ENCODE measurements at regions not wholly inside any gene's neighbourhood (a gene's known extent, or its start where the extent isn't known, plus 50 kb on each side); places are given as distances from the start of the nearest gene placed in this dataset.

GRCh38 chr10:131014271-131014670 is 297.2 kb downstream of the TCERG1L start:
- no peak for TF ChIP-seq EZH2 (IDR thresholded peaks at IDR 0.05; ENCODE audit: borderline replicate concordance, low read depth, low read length, poor library complexity, severe bottlenecking)
- TF ChIP-seq, protein P1, sequence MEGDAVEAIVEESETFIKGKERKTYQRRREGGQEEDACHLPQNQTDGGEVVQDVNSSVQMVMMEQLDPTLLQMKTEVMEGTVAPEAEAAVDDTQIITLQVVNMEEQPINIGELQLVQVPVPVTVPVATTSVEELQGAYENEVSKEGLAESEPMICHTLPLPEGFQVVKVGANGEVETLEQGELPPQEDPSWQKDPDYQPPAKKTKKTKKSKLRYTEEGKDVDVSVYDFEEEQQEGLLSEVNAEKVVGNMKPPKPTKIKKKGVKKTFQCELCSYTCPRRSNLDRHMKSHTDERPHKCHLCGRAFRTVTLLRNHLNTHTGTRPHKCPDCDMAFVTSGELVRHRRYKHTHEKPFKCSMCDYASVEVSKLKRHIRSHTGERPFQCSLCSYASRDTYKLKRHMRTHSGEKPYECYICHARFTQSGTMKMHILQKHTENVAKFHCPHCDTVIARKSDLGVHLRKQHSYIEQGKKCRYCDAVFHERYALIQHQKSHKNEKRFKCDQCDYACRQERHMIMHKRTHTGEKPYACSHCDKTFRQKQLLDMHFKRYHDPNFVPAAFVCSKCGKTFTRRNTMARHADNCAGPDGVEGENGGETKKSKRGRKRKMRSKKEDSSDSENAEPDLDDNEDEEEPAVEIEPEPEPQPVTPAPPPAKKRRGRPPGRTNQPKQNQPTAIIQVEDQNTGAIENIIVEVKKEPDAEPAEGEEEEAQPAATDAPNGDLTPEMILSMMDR (conservative IDR thresholded peaks at IDR 0.05; ENCODE audit: low read depth, low read length): no peak
- Histone ChIP-seq H3K27me3 (replicated peaks; ENCODE audit: insufficient read depth, low read depth, low read length, poor library complexity) (no peaks in the 10 kb centered on the region), H3K4me3 (ENCODE audit: low read depth, low read length, poor library complexity, severe bottlenecking) (no peak overlapping the region), H3K4me1 (ENCODE audit: insufficient read depth, low read length, poor library complexity, severe bottlenecking) (no peaks in the 10 kb centered on the region), H3K36me3 (ENCODE audit: insufficient read depth, low read length, poor library complexity, severe bottlenecking) (no peaks in the 10 kb centered on the region), H3K9me3 (ENCODE audit: low read depth, low read length, poor library complexity, severe bottlenecking) (no peaks in the 10 kb centered on the region), H3K27ac (ENCODE audit: low read depth, low read length, poor library complexity, severe bottlenecking) (no peak overlapping the region)
- no peak for DNase-seq (ENCODE audit: low spot score)
- POLR2A ChIA-PET (ENCODE audit: low non-redundant PET): no interaction called here
- BruUV-seq (replicated peaks): no TSS peak
- CTCF ChIA-PET: no interaction called here
- intact Hi-C loops (cut with micrococcal nuclease; ENCODE audit: unreplicated experiment): no loop called here

DNA sequence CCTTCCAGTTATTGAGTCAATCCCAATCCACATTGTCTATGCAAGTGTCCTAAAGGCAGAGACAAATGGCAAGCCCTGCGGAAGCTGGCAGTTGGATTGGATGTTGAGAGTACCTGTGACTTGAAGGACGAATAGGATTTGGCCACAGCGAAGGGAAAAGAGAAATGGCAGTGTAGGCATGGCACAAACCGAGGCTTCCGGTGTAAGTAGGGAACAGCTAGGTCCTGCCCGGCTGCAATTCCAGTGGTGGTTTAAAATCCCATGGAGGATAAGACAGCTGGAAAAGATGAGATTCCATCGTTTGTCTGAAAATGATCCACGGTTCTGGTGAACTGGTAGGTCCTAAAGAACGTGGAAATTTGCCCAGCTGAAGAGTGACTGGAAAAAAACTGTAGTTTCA is 296.2 kb downstream of the TCERG1L start:
- BruUV-seq (replicated peaks): no TSS peak
- no peak overlapping the region for H3K4me3 ChIP-seq (ENCODE audit: low read depth, low read length, poor library complexity, severe bottlenecking)
- H3K36me3 ChIP-seq (ENCODE audit: insufficient read depth, low read length, poor library complexity, severe bottlenecking): no peaks in the 10 kb centered on the region
- no peaks in the 10 kb centered on the region for H3K9me3 ChIP-seq (ENCODE audit: low read depth, low read length, poor library complexity, severe bottlenecking)
- ChIA-PET CTCF (no interaction called here), POLR2A (ENCODE audit: low non-redundant PET) (no interaction called here)
- H3K27ac ChIP-seq (ENCODE audit: low read depth, low read length, poor library complexity, severe bottlenecking): no peak overlapping the region
- H3K4me1 ChIP-seq (ENCODE audit: insufficient read depth, low read length, poor library complexity, severe bottlenecking): no peaks in the 10 kb centered on the region
- H3K27me3 ChIP-seq (replicated peaks; ENCODE audit: insufficient read depth, low read depth, low read length, poor library complexity): no peaks in the 10 kb centered on the region
- TF ChIP-seq, protein P1 (conservative IDR thresholded peaks at IDR 0.05; ENCODE audit: low read depth, low read length): no peak
- DNase-seq (ENCODE audit: low spot score): no peak
- intact Hi-C loops (cut with micrococcal nuclease; ENCODE audit: unreplicated experiment): no loop called here

DNA sequence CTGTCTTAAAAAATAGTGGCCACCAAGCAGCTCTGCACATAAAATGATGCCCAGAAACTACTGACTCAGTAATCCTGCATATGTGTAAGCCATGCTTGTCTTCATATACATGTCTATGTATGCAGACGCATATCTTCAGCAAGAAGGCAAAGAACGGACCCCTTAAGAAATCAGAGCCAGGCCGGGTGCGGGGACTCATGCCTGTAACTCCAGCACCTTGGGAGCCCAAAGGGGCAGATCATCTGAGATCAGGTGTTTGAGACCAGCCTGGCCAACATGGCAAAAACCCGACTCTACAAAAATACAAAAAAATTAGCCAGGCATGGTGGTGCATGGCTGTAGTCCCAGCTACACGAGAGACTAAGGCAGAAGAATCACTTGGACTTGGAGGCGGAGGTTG is 295.0 kb downstream of the TCERG1L start:
- Histone ChIP-seq H3K9me3 (ENCODE audit: low read depth, low read length, poor library complexity, severe bottlenecking) (no peaks in the 10 kb centered on the region), H3K27me3 (replicated peaks; ENCODE audit: insufficient read depth, low read depth, low read length, poor library complexity) (no peaks in the 10 kb centered on the region), H3K4me1 (ENCODE audit: insufficient read depth, low read length, poor library complexity, severe bottlenecking) (no peaks in the 10 kb centered on the region), H3K27ac (ENCODE audit: low read depth, low read length, poor library complexity, severe bottlenecking) (no peak overlapping the region), H3K36me3 (ENCODE audit: insufficient read depth, low read length, poor library complexity, severe bottlenecking) (no peaks in the 10 kb centered on the region), H3K4me3 (ENCODE audit: low read depth, low read length, poor library complexity, severe bottlenecking) (no peak overlapping the region)
- intact Hi-C loops (cut with micrococcal nuclease; ENCODE audit: unreplicated experiment): no loop called here
- CTCF ChIA-PET: no interaction called here
- DNase-seq (ENCODE audit: low spot score): no peak
- POLR2A ChIA-PET (ENCODE audit: low non-redundant PET): no interaction called here
- TF ChIP-seq, protein P1 (conservative IDR thresholded peaks at IDR 0.05; ENCODE audit: low read depth, low read length): no peak
- TF ChIP-seq EZH2 (IDR thresholded peaks at IDR 0.05; ENCODE audit: borderline replicate concordance, low read depth, low read length, poor library complexity, severe bottlenecking): no peak
- BruUV-seq (replicated peaks): no TSS peak

Measured in A673 (cell line).